Occipital lobe (tissue), 1 donor: ENCODE measurements at regions not wholly inside any gene's neighbourhood (a gene's known extent, or its start where the extent isn't known, plus 50 kb on each side); places are given as distances from the start of the nearest gene placed in this dataset.
"Not testable (repeated sequence)": the region's sequence is repeated elsewhere in the genome, so short reads cannot be mapped to it uniquely, and the experiment has no call there.

Experiments
- DNase-seq: peaks from one replicate; lab custom pipeline; 2025; lab: John Stamatoyannopoulos, UW

- no peak for DNase-seq
These were observed 328.2 kb upstream of the COL3A1 start for GRCh38 chr2:188645986-188646385.

GRCh38 chr2:188647430-188648070 lies 326.6 kb upstream of the COL3A1 start:
- DNase-seq, result no peak

GRCh38 chr2:188659656-188660406 lies 314.3 kb upstream of the COL3A1 start:
- DNase-seq, result no peak

- no peak for DNase-seq
These were observed 310.9 kb upstream of the COL3A1 start for GRCh38 chr2:188663301-188663700.

GRCh38 chr2:188664416-188664815 lies 309.8 kb upstream of the COL3A1 start:
- DNase-seq, result no peak

GRCh38 chr2:188664951-188665595 lies 309.1 kb upstream of the COL3A1 start:
- DNase-seq, result no peak

GRCh38 chr2:188665727-188666304 lies 308.4 kb upstream of the COL3A1 start:
- no peak for DNase-seq

GRCh38 chr2:188666503-188666902 lies 307.7 kb upstream of the COL3A1 start:
- no peak for DNase-seq

GRCh38 chr2:188668017-188668680 lies 306.0 kb upstream of the COL3A1 start:
- no peak for DNase-seq

GRCh38 chr2:188675391-188676009 lies 298.7 kb upstream of the COL3A1 start:
- DNase-seq, result no peak

GRCh38 chr2:188676010-188676400 lies 298.2 kb upstream of the COL3A1 start:
- DNase-seq, result no peak

- DNase-seq, result no peak
These were observed 297.0 kb upstream of the COL3A1 start for GRCh38 chr2:188677142-188677541.

- no peak for DNase-seq
These were observed 295.3 kb upstream of the COL3A1 start for GRCh38 chr2:188678882-188679281.

- DNase-seq, result no peak
These were observed 291.3 kb upstream of the COL3A1 start for GRCh38 chr2:188682838-188683237.

GRCh38 chr2:188684795-188685194 lies 289.4 kb upstream of the COL3A1 start:
- no peak for DNase-seq

- DNase-seq, result no peak
These were observed 281.1 kb upstream of the COL3A1 start for GRCh38 chr2:188693111-188693510.

GRCh38 chr2:188693771-188694170 lies 280.4 kb upstream of the COL3A1 start:
- DNase-seq, result no peak

- DNase-seq, result no peak
These were observed 278.2 kb upstream of the COL3A1 start for GRCh38 chr2:188695953-188696352.

GRCh38 chr2:188698151-188698550 lies 276.0 kb upstream of the COL3A1 start:
- not testable (repeated sequence) for DNase-seq

GRCh38 chr2:188701836-188702235 lies 272.3 kb upstream of the COL3A1 start:
- no peak for DNase-seq

- no peak for DNase-seq
These were observed 269.0 kb upstream of the COL3A1 start for GRCh38 chr2:188705191-188705590.
